NB4 (cell line): ENCODE measurements at regions not wholly inside any gene's neighbourhood (a gene's known extent, or its start where the extent isn't known, plus 50 kb on each side); places are given as distances from the start of the nearest gene placed in this dataset.

Source experiments
- CTCF ChIP-seq: IDR thresholded peaks from one replicate; pipeline ENCODE4 v1.5.1; 2012; ENCODE audit warnings: low read depth, low read length
- POLR2A ChIP-seq: IDR thresholded peaks from 2 replicates; pipeline ENCODE4 v1.6.1; 2011; ENCODE audit warnings: mild to moderate bottlenecking; ENCODE audit not compliant: insufficient read length; ENCODE audit errors: extremely low read depth

- TF ChIP-seq CTCF (no peak), POLR2A (no peak)
Observed at GRCh38 chr10:8182806-8183205, 128.3 kb downstream of the GATA3 start.
